H1 (cell line): ENCODE measurements at regions not wholly inside any gene's neighbourhood (a gene's known extent, or its start where the extent isn't known, plus 50 kb on each side); places are given as distances from the start of the nearest gene placed in this dataset.

Source experiments
- CTCF ChIA-PET: fragments of 300-600 bp; sonication (Branson Sonifier 250); formaldehyde crosslinking; loops from one replicate; lab custom pipeline; 2021; ENCODE audit not compliant: partially characterized antibody; lab: Charles Lee
- POLR2A ChIA-PET: fragments of 300-600 bp; sonication (Branson Sonifier 250); formaldehyde crosslinking; loops from one replicate; lab custom pipeline; 2021; ENCODE audit warnings: inconsistent platforms; ENCODE audit not compliant: partially characterized antibody; lab: Charles Lee
- DNase-seq, 2 experiments: peaks; one replicate each; pipeline versions ENCODE4 v3.0.0 to v3.0.0-alpha.2; 2010 to 2022; ENCODE audit warnings: low spot score in 2 of 2, low read depth in 1 of 2, mixed read lengths in 1 of 2
- FAIRE-seq: peaks from 2 replicates; lab custom pipeline; 2011; peaks lifted over from hg19 to GRCh38; lab: Jason Lieb, UNC
- H2AFZ ChIP-seq: 2 replicates; pipeline ENCODE4 v1.8.1; 2012; ENCODE audit warnings: low read length, inconsistent platforms
- H2AK5ac ChIP-seq: 2 replicates; pipeline ENCODE4 v1.6.1; 2013; ENCODE audit warnings: low read depth, low read length
- H2BK120ac ChIP-seq: replicated peaks from 2 replicates; pipeline ENCODE3; 2013; ENCODE audit warnings: low read depth, low read length, inconsistent platforms
- H2BK12ac ChIP-seq: 2 replicates; pipeline ENCODE4 v1.6.1; 2013; ENCODE audit warnings: low read depth, low read length
- H2BK15ac ChIP-seq: 2 replicates; pipeline ENCODE4 v1.6.1; 2013; ENCODE audit warnings: low read length
- H2BK20ac ChIP-seq: 2 replicates; pipeline ENCODE4 v1.6.1; 2013; ENCODE audit warnings: low read length
- H2BK5ac ChIP-seq: 2 replicates; pipeline ENCODE4 v1.6.1; 2013; ENCODE audit warnings: low read depth, low read length
- H3K14ac ChIP-seq: 2 replicates; pipeline ENCODE4 v1.6.1; 2013; ENCODE audit warnings: inconsistent platforms; ENCODE audit not compliant: insufficient read length
- H3K18ac ChIP-seq: 2 replicates; pipeline ENCODE4 v1.6.1; 2013; ENCODE audit warnings: low read length; ENCODE audit errors: extremely low read depth
- H3K23ac ChIP-seq: 2 replicates; pipeline ENCODE4 v1.6.1; 2013; ENCODE audit warnings: inconsistent platforms; ENCODE audit not compliant: insufficient read length
- H3K23me2 ChIP-seq: 2 replicates; pipeline ENCODE4 v1.6.1; 2013; ENCODE audit warnings: low read depth, low read length
- H3K27ac ChIP-seq: 2 replicates; pipeline ENCODE4 v1.6.1; 2011; ENCODE audit warnings: low read depth, low read length, inconsistent platforms
- H3K27me3 ChIP-seq, 4 experiments: replicated peaks in 1 of 4; 1 replicate in 1 of 4; 2 replicates in 3 of 4; pipeline versions ENCODE4 v1.6.1 to v1.8.1; 2011 to 2013; ENCODE audit warnings: low read length in 3 of 4, mild to moderate bottlenecking in 3 of 4, inconsistent platforms in 2 of 4, mixed read lengths in 2 of 4, moderate library complexity in 1 of 4; ENCODE audit not compliant: control insufficient read depth in 3 of 4, insufficient read depth in 3 of 4; ENCODE audit errors: extremely low read depth in 1 of 4
- H3K36me3 ChIP-seq, 4 experiments: 2 replicates each; pipeline versions ENCODE4 v1.6.1 to v1.8.1; 2011 to 2013; ENCODE audit warnings: mild to moderate bottlenecking in 4 of 4, low read length in 3 of 4, moderate library complexity in 2 of 4, control low read depth in 1 of 4, inconsistent platforms in 1 of 4; ENCODE audit not compliant: insufficient read depth in 4 of 4, control insufficient read depth in 2 of 4
- H3K4ac ChIP-seq: replicated peaks from 2 replicates; pipeline ENCODE3; 2013; ENCODE audit warnings: low read length, low read depth, mixed read lengths, inconsistent platforms; ENCODE audit not compliant: insufficient read length
- H3K4me1 ChIP-seq, 4 experiments: replicated peaks in 1 of 4; 1 replicate in 1 of 4; 2 replicates in 3 of 4; pipeline versions ENCODE4 v1.6.1 to v1.8.1; 2011 to 2013; ENCODE audit warnings: low read length in 3 of 4, inconsistent platforms in 2 of 4, mixed read lengths in 1 of 4; ENCODE audit not compliant: insufficient read depth in 4 of 4, control insufficient read depth in 3 of 4
- H3K4me2 ChIP-seq, 2 experiments: 2 replicates each; pipeline versions ENCODE4 v1.6.1 to v1.8.1; 2011 to 2013; ENCODE audit warnings: low read depth in 2 of 2, low read length in 2 of 2, control low read depth in 1 of 2, inconsistent platforms in 1 of 2, mild to moderate bottlenecking in 1 of 2; ENCODE audit not compliant: insufficient read depth in 1 of 2
- H3K4me3 ChIP-seq, 4 experiments: fragments of 200-600, 300-600 bp in 1 of 4; sonication (generic), shearing (Covaris generic), sonication (Bioruptor Twin) in 1 of 4; 2 replicates each; pipeline versions ENCODE4 v1.5.1 to v1.8.1; 2011 to 2016; ENCODE audit warnings: low read length in 4 of 4, low read depth in 3 of 4, control low read depth in 2 of 4, inconsistent platforms in 2 of 4, mild to moderate bottlenecking in 2 of 4, mixed read lengths in 1 of 4, moderate library complexity in 1 of 4; ENCODE audit not compliant: insufficient read depth in 2 of 4; ENCODE audit errors: extremely low read depth in 1 of 4
- H3K56ac ChIP-seq: replicated peaks from 2 replicates; pipeline ENCODE3; 2013; ENCODE audit warnings: low read depth, mild to moderate bottlenecking, mixed read lengths, low read length, inconsistent platforms; ENCODE audit not compliant: insufficient read length
- H3K79me1 ChIP-seq: 2 replicates; pipeline ENCODE4 v1.6.1; 2013; ENCODE audit warnings: low read depth, low read length, control low read depth
- H3K79me2 ChIP-seq, 2 experiments: 2 replicates each; pipeline versions ENCODE4 v1.6.1 to v1.8.1; 2012 to 2013; ENCODE audit warnings: low read length in 2 of 2, mild to moderate bottlenecking in 2 of 2, inconsistent platforms in 1 of 2; ENCODE audit not compliant: insufficient read depth in 2 of 2, control insufficient read depth in 1 of 2
- H3K9ac ChIP-seq, 4 experiments: replicated peaks in 1 of 4; 1 replicate in 1 of 4; 2 replicates in 3 of 4; pipeline versions ENCODE4 v1.6.1 to v1.8.1; 2011 to 2013; ENCODE audit warnings: low read depth in 3 of 4, low read length in 3 of 4, control low read depth in 2 of 4, mild to moderate bottlenecking in 2 of 4, moderate library complexity in 2 of 4, inconsistent platforms in 1 of 4; ENCODE audit errors: extremely low read depth in 1 of 4
- H3K9me3 ChIP-seq, 2 experiments: 2 replicates each; pipeline versions ENCODE4 v1.6.1 to v1.8.1; 2012 to 2013; ENCODE audit warnings: mild to moderate bottlenecking in 2 of 2, moderate library complexity in 2 of 2, control low read depth in 1 of 2, inconsistent platforms in 1 of 2, low read depth in 1 of 2, low read length in 1 of 2, mixed read lengths in 1 of 2; ENCODE audit not compliant: insufficient read depth in 2 of 2
- H4K20me1 ChIP-seq, 2 experiments: replicated peaks in 1 of 2; 2 replicates each; pipeline versions ENCODE3 to v1.8.1; 2011 to 2013; ENCODE audit warnings: inconsistent platforms in 2 of 2, low read length in 2 of 2, mild to moderate bottlenecking in 1 of 2; ENCODE audit not compliant: insufficient read depth in 2 of 2, control insufficient read depth in 1 of 2
- H4K5ac ChIP-seq: 2 replicates; pipeline ENCODE4 v1.6.1; 2013; ENCODE audit warnings: low read length, low read depth, mixed read lengths, inconsistent platforms; ENCODE audit not compliant: insufficient read length
- H4K8ac ChIP-seq: 2 replicates; pipeline ENCODE4 v1.8.0; 2013; ENCODE audit warnings: mild to moderate bottlenecking, moderate library complexity, low read length, inconsistent platforms; ENCODE audit not compliant: insufficient read depth; ENCODE audit errors: extremely low read depth
- H4K91ac ChIP-seq: replicated peaks from 2 replicates; pipeline ENCODE3; 2013; ENCODE audit warnings: low read length, mixed read lengths, inconsistent platforms; ENCODE audit not compliant: insufficient read length
- MAFK ChIP-seq: IDR thresholded peaks from 2 replicates; pipeline ENCODE4 v1.6.1; 2012; ENCODE audit warnings: low read depth, mild to moderate bottlenecking, improper control_type of control experiment, low read length
- NANOG ChIP-seq: IDR thresholded peaks from 2 replicates; pipeline ENCODE4 v1.6.1; 2011; ENCODE audit warnings: low read length, low read depth, mild to moderate bottlenecking, inconsistent platforms; ENCODE audit not compliant: insufficient read depth, poor library complexity, severe bottlenecking
- POLR2A ChIP-seq, 2 experiments: IDR thresholded peaks; 1 replicate in 1 of 2; 2 replicates in 1 of 2; pipeline ENCODE4 v1.6.1; 2011; ENCODE audit warnings: low read depth in 2 of 2, low read length in 2 of 2, mild to moderate bottlenecking in 2 of 2; ENCODE audit errors: control extremely low read depth in 1 of 2
- TCF12 ChIP-seq: IDR thresholded peaks from 2 replicates; pipeline ENCODE4 v1.6.1; 2011; ENCODE audit warnings: low read depth, mild to moderate bottlenecking, low read length
- WGBS, 2 experiments: shearing (Covaris generic) in 1 of 2; methylation state at CpG; one replicate each; pipeline versions ENCODE4 v1.1.6 to v1.1.7; 2013 to 2015; ENCODE audit warnings: low lambda C conversion rate in 2 of 2, mixed read lengths in 2 of 2, inconsistent platforms in 1 of 2, low coverage in 1 of 2, missing lambda C conversion rate in 1 of 2; ENCODE audit not compliant: insufficient replicate concordance in 2 of 2, insufficient coverage in 1 of 2, insufficient read length in 1 of 2; ENCODE audit errors: extremely low coverage in 1 of 2, missing lambda C conversion rate in 1 of 2; 5-methylcytosine and 5-hydroxymethylcytosine counted together
- TF ChIP-seq, protein P1 (sequence below): IDR thresholded peaks from 2 replicates; pipeline ENCODE4 v1.6.1; 2012; ENCODE audit warnings: inconsistent platforms
- TF ChIP-seq, protein P2 (sequence below): IDR thresholded peaks from 2 replicates; pipeline ENCODE4 v1.6.1; 2011; ENCODE audit warnings: low read depth, mild to moderate bottlenecking, low read length; ENCODE audit not compliant: insufficient read depth
- TF ChIP-seq, protein P3 (sequence below): IDR thresholded peaks from 2 replicates; pipeline ENCODE4 v1.6.1; 2012; ENCODE audit warnings: inconsistent platforms

DNA sequence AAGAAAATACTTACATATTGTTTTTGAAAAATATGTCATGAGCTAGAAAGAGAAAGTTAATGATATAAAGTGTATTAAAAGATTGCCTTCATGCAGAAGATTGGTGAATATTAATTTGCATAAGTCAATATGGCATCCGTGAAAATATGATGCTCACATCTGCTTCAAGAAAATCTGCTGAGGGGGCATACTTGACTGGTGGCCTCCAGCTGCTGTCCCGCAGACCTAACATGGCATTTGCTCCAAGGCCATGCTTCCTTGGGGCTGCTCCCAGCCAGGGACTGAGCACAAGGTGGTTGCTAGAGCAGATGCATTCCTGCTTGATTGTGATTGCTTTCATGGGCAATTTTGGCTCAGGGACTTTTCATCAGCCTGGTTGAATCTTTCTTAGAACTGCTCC, 133.8 kb downstream of the TTC6 start:
- DNase-seq: no peak

More for the DNA sequence above, 133.8 kb downstream of the TTC6 start:
- Histone ChIP-seq H4K8ac (no peak overlapping the region; the same call in 1 of the 2 replicates), H3K56ac (no peak overlapping the region), H3K23ac (no peak overlapping the region), H2BK20ac (no peak overlapping the region), H3K9ac (no peak overlapping the region), H3K27me3 (no peaks in the 10 kb centered on the region), H3K9me3 (no peaks in the 10 kb centered on the region), H3K36me3 (no peaks in the 10 kb centered on the region), H2BK5ac (no peak overlapping the region), H3K4me2 (no peak overlapping the region), H3K18ac (no peak overlapping the region), H3K4me3 (no peak overlapping the region), H3K23me2 (no peaks in the 10 kb centered on the region), H3K79me1 (no peaks in the 10 kb centered on the region), H4K91ac (no peak overlapping the region), H2AFZ (no peak overlapping the region), H4K20me1 (no peaks in the 10 kb centered on the region), H3K4me1 (no peaks in the 10 kb centered on the region), H2BK15ac (no peak overlapping the region), H3K4ac (no peak overlapping the region), H3K79me2 (no peaks in the 10 kb centered on the region), H4K5ac (no peak overlapping the region), H2AK5ac (no peak overlapping the region), H2BK120ac (no peak overlapping the region), H3K27ac (no peak overlapping the region), H2BK12ac (no peak overlapping the region), H3K14ac (no peak overlapping the region)
- FAIRE-seq: no peak
- ChIA-PET POLR2A (no interaction called here), CTCF (interaction anchor here (0.8 kb wide), 1 partner anchor 16 kb away, joined by 3 read pairs; no protein-coding TSS in a partner anchor)
- TF ChIP-seq TCF12 (no peak), POLR2A (IDR thresholded peaks at IDR 0.05; ENCODE audit: control extremely low read depth in 1 of 2, low read depth in 2 of 2, low read length in 2 of 2) (no peak), MAFK (no peak), NANOG (no peak)
- TF ChIP-seq, protein P1, sequence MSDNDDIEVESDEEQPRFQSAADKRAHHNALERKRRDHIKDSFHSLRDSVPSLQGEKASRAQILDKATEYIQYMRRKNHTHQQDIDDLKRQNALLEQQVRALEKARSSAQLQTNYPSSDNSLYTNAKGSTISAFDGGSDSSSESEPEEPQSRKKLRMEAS: no peak
- TF ChIP-seq, protein P2, sequence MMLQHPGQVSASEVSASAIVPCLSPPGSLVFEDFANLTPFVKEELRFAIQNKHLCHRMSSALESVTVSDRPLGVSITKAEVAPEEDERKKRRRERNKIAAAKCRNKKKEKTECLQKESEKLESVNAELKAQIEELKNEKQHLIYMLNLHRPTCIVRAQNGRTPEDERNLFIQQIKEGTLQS: no peak
- TF ChIP-seq, protein P3, sequence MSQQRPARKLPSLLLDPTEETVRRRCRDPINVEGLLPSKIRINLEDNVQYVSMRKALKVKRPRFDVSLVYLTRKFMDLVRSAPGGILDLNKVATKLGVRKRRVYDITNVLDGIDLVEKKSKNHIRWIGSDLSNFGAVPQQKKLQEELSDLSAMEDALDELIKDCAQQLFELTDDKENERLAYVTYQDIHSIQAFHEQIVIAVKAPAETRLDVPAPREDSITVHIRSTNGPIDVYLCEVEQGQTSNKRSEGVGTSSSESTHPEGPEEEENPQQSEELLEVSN: no peak
- 89% methylated on average over 2 of the region's 2 CpGs; no CpG with 5 or more reads in 1 of the 2 experiments for WGBS, 2 experiments
